Nephron progenitor cell (in vitro differentiated cells): ENCODE measurements at regions not wholly inside any gene's neighbourhood (a gene's known extent, or its start where the extent isn't known, plus 50 kb on each side); places are given as distances from the start of the nearest gene placed in this dataset.

Source experiments
- DNase-seq: peaks from one replicate; pipeline ENCODE4 v3.0.0; 2021
- H3K27ac Mint-ChIP-seq: 2 replicates; pipeline ENCODE4 v1.8.0; 2021; ENCODE audit warnings: mild to moderate bottlenecking, moderate library complexity, mixed read lengths
- H3K27me3 Mint-ChIP-seq: 2 replicates; pipeline ENCODE4 v1.8.0; 2021; ENCODE audit warnings: mild to moderate bottlenecking, low read depth, mixed read lengths; ENCODE audit not compliant: poor library complexity
- H3K36me3 Mint-ChIP-seq: 2 replicates; pipeline ENCODE4 v1.8.0; 2021; ENCODE audit warnings: low read depth, mixed read lengths
- H3K4me1 Mint-ChIP-seq: 2 replicates; pipeline ENCODE4 v1.8.0; 2021; ENCODE audit warnings: mixed read lengths
- H3K4me3 Mint-ChIP-seq: 2 replicates; pipeline ENCODE4 v1.8.0; 2021; ENCODE audit warnings: mild to moderate bottlenecking, moderate library complexity, mixed read lengths
- H3K9me3 Mint-ChIP-seq: 2 replicates; pipeline ENCODE4 v1.8.0; 2021; ENCODE audit warnings: mild to moderate bottlenecking, moderate library complexity, mixed read lengths
- TF ChIP-seq, protein P1 (sequence below): fragments of 200-600 bp; sonication (generic); IDR thresholded peaks from 2 replicates; pipeline ENCODE4 v1.5.0; 2021; ENCODE audit warnings: antibody characterized with exemption

DNA sequence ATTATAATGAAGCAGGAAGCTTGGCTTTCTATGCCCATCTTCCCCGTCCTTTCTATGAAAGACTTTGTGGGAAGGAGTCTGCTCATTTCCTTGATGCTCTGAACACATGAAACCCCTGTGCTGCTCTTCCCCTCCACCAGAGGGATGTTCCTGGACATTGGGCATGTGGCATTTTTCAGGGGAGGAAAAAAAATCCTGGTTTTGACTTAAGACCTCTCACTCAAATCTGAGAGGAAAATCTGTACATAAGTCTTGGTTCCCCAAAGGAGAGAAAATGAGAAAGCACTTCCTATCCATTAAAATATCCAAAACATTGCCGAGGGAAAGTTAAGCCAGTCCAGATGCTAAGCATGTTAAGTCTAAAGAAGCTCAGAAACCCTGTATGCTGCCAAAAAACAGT lies 393.0 kb downstream of the PAX1 start:
- no peaks in the 10 kb centered on the region for H3K27me3 Mint-ChIP-seq
- no peak overlapping the region for H3K4me3 Mint-ChIP-seq
- H3K9me3 Mint-ChIP-seq, result peaks cover 46% of the 10 kb centered on the region
- TF ChIP-seq, protein P1, sequence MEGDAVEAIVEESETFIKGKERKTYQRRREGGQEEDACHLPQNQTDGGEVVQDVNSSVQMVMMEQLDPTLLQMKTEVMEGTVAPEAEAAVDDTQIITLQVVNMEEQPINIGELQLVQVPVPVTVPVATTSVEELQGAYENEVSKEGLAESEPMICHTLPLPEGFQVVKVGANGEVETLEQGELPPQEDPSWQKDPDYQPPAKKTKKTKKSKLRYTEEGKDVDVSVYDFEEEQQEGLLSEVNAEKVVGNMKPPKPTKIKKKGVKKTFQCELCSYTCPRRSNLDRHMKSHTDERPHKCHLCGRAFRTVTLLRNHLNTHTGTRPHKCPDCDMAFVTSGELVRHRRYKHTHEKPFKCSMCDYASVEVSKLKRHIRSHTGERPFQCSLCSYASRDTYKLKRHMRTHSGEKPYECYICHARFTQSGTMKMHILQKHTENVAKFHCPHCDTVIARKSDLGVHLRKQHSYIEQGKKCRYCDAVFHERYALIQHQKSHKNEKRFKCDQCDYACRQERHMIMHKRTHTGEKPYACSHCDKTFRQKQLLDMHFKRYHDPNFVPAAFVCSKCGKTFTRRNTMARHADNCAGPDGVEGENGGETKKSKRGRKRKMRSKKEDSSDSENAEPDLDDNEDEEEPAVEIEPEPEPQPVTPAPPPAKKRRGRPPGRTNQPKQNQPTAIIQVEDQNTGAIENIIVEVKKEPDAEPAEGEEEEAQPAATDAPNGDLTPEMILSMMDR, result no peak
- H3K27ac Mint-ChIP-seq, result no peak overlapping the region
- peaks cover 6% of the 10 kb centered on the region for H3K36me3 Mint-ChIP-seq
- H3K4me1 Mint-ChIP-seq, result peaks cover 4% of the 10 kb centered on the region
- no peak for DNase-seq

DNA sequence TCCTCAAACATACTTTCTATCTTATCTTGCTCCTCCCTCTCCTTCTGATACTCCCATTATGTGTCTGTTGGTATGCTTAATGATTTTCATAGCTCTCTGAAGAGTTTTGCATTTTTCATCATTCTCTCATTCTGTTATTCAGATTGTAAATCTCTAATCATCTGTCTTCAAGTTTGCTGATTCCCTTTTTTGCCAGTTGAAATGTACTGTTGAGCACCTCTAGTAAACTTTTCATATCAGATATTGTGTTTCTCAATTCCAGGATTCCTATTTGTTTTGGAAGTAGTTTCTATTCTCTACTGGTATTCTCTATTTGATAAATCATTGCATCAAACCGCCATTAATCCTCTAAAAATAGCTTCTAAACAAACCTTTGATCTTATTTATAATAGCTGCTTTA lies 387.7 kb downstream of the PAX1 start:
- Mint-ChIP-seq H3K27me3 (no peaks in the 10 kb centered on the region), H3K4me3 (no peak overlapping the region), H3K9me3 (peaks cover 80% of the 10 kb centered on the region), H3K36me3 (peaks cover 29% of the 10 kb centered on the region), H3K27ac (no peak overlapping the region), H3K4me1 (no peaks in the 10 kb centered on the region)
- TF ChIP-seq, protein P1, result no peak
- no peak for DNase-seq

DNA sequence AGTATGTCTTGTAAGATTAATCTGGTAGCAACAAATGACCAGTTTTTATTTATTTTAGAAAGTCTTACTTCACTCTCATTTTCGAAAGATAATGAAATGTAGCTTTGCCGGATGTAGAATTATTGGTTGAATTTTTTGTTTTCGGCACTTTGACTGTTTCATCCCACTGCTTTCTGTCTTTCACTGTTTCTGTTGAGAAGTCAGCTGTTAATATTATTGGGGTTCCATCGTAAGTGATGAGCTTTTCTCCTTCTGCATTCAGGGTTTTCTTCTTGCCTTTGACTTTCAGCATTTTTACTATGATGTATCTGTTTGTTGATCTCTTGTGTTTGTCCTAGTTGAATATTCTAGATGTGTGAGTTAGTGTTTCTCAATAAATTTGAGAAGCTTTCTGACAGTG lies 383.4 kb downstream of the PAX1 start:
- Mint-ChIP-seq H3K4me1 (no peaks in the 10 kb centered on the region), H3K27ac (no peak overlapping the region), H3K9me3 (peaks cover 52% of the 10 kb centered on the region), H3K36me3 (peaks cover 25% of the 10 kb centered on the region), H3K27me3 (no peaks in the 10 kb centered on the region), H3K4me3 (no peak overlapping the region)
- DNase-seq, result no peak
- TF ChIP-seq, protein P1, result no peak

DNA sequence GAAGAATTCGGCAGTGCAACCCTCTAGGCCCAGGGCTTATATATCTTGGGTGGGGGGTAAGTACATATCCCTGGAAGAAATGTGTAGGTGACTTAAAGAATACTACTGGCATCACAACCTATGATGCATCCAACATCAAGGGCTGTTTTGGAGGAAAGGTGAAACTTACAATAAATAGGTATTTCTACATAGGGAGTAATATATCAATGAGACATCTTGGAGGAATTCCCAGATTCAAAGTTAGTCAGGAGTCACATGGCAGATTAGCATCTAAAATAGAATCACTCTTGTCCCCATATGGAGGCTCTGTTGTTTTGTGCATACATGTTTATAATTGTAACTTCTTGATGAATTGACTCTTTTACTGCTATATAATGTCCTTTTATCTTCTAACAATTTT lies 375.5 kb downstream of the PAX1 start:
- no peaks in the 10 kb centered on the region for H3K4me1 Mint-ChIP-seq
- TF ChIP-seq, protein P1, result no peak
- H3K27ac Mint-ChIP-seq, result no peak overlapping the region
- no peaks in the 10 kb centered on the region for H3K36me3 Mint-ChIP-seq
- DNase-seq, result no peak
- H3K9me3 Mint-ChIP-seq, result peaks cover 3% of the 10 kb centered on the region
- no peak overlapping the region for H3K4me3 Mint-ChIP-seq
- H3K27me3 Mint-ChIP-seq, result no peaks in the 10 kb centered on the region

DNA sequence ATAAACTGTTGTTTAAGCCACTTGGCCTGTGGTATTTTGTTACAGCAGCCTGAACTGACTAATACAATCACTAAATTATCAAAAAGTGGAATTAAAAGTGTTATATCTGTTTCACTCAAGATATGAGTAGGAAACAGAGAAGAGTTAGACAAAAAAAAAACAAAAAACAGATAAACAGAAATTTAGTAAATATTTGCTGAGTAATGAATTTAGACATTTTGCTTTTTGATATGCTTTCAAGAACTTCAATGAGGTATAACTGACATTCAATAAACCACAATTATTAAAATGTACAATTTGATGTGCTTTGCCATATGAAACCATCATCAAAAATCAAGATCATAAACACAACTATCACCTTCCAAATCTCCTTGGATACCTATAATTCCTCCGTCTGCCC lies 369.2 kb downstream of the PAX1 start:
- H3K4me1 Mint-ChIP-seq, result peaks cover 17% of the 10 kb centered on the region
- TF ChIP-seq, protein P1, result no peak
- H3K9me3 Mint-ChIP-seq, result peaks cover 13% of the 10 kb centered on the region
- no peaks in the 10 kb centered on the region for H3K36me3 Mint-ChIP-seq
- no peak overlapping the region for H3K27ac Mint-ChIP-seq
- peaks cover 5% of the 10 kb centered on the region for H3K27me3 Mint-ChIP-seq
- no peak for DNase-seq
- no peak overlapping the region for H3K4me3 Mint-ChIP-seq

DNA sequence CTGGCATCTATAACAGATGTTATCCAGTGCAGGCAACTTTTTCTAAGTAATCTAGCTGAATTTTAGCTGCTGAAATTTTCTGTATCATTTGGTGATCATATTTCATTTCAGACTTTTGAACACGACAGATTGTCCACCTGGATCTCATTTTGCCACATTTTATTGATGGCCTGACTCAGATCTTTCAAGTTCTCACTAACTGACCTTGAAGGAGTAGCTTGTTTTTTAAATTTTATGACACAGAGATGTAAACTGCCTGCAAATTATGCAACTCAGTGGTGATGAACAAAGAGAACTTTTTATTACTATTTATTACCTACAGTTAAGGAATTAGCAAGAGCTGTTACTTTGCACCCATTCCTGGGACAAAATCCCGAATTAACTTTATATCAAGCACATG lies 366.4 kb downstream of the PAX1 start:
- H3K4me3 Mint-ChIP-seq, result no peak overlapping the region
- H3K4me1 Mint-ChIP-seq, result peaks cover 17% of the 10 kb centered on the region
- no peak overlapping the region for H3K27ac Mint-ChIP-seq
- peaks cover 13% of the 10 kb centered on the region for H3K9me3 Mint-ChIP-seq
- no peak for DNase-seq
- TF ChIP-seq, protein P1, result no peak
- H3K27me3 Mint-ChIP-seq, result peaks cover 5% of the 10 kb centered on the region
- no peaks in the 10 kb centered on the region for H3K36me3 Mint-ChIP-seq
